IPS-18a (cell line): ENCODE measurements at regions not wholly inside any gene's neighbourhood (a gene's known extent, or its start where the extent isn't known, plus 50 kb on each side); places are given as distances from the start of the nearest gene placed in this dataset.
A peak's percentile ranks its signal among the peaks of the same experiment; 100 is the strongest.
"Not testable (repeated sequence)": the region's sequence is repeated elsewhere in the genome, so short reads cannot be mapped to it uniquely, and the experiment has no call there.

ENCODE experiments used
- H3K27ac ChIP-seq: one replicate; pipeline ENCODE4 v1.5.1; 2013; ENCODE audit warnings: low read length
- H3K27me3 ChIP-seq: one replicate; pipeline ENCODE4 v1.6.1; 2013; ENCODE audit warnings: mild to moderate bottlenecking, low read length; ENCODE audit not compliant: control insufficient read depth, insufficient read depth
- H3K36me3 ChIP-seq: one replicate; pipeline ENCODE4 v1.6.1; 2013; ENCODE audit warnings: low read depth, low read length; ENCODE audit not compliant: control insufficient read depth
- H3K4me1 ChIP-seq: one replicate; pipeline ENCODE4 v1.6.1; 2013; ENCODE audit warnings: low read depth, low read length; ENCODE audit not compliant: control insufficient read depth
- H3K4me3 ChIP-seq: one replicate; pipeline ENCODE4 v1.5.1; 2013; ENCODE audit warnings: low read length
- H3K9ac ChIP-seq: one replicate; pipeline ENCODE4 v1.6.1; 2013; ENCODE audit warnings: mild to moderate bottlenecking, low read length, moderate library complexity
- H3K9me3 ChIP-seq: one replicate; pipeline ENCODE4 v1.6.1; 2013; ENCODE audit warnings: low read depth, low read length; ENCODE audit not compliant: control insufficient read depth

- not testable (repeated sequence) for H3K9ac ChIP-seq, H3K27ac ChIP-seq, H3K4me1 ChIP-seq, H3K9me3 ChIP-seq, H3K4me3 ChIP-seq, H3K36me3 ChIP-seq, H3K27me3 ChIP-seq
These were observed 68.6 kb upstream of the SGK1 start for GRCh38 chr6:134386482-134386881.

- H3K9me3 ChIP-seq, result no peaks in the 10 kb centered on the region
- peaks cover 10% of the 10 kb centered on the region for H3K4me1 ChIP-seq
- no peak overlapping the region for H3K27ac ChIP-seq
- H3K36me3 ChIP-seq, result no peaks in the 10 kb centered on the region
- H3K27me3 ChIP-seq, result no peaks in the 10 kb centered on the region
- no peak overlapping the region for H3K4me3 ChIP-seq
- H3K9ac ChIP-seq, result no peak overlapping the region
These were observed 64.0 kb upstream of the SGK1 start for GRCh38 chr6:134381959-134382358.

DNA sequence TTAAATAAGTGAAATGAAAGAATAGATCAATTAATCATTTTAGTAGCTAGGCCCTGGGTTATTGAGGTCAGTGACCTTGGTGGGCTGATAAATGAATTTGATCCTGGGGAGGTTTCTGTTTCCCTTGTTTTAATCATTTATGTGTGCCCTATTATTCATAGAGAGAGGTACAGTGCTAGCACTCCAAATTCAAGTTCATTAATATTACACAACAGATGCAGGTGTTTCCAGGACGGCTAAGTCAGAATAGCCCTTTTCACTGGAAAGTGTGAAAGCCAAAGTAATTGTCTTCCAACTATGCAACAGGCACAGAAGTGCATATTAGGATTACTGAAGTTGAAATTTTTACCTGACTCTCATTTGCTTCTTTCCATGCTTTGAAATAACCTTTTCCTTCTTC is 61.7 kb upstream of the SGK1 start:
- Histone ChIP-seq H3K4me1 (peaks cover 10% of the 10 kb centered on the region), H3K9me3 (no peaks in the 10 kb centered on the region), H3K27me3 (no peaks in the 10 kb centered on the region), H3K36me3 (no peaks in the 10 kb centered on the region), H3K9ac (no peak overlapping the region), H3K4me3 (peak overlapping the region; percentile 22), H3K27ac (no peak overlapping the region)

- no peak overlapping the region for H3K9ac ChIP-seq
- no peaks in the 10 kb centered on the region for H3K27me3 ChIP-seq
- no peaks in the 10 kb centered on the region for H3K36me3 ChIP-seq
- peaks cover 10% of the 10 kb centered on the region for H3K4me1 ChIP-seq
- H3K9me3 ChIP-seq, result no peaks in the 10 kb centered on the region
- peak overlapping the region; percentile 22 for H3K4me3 ChIP-seq
- H3K27ac ChIP-seq, result no peak overlapping the region
These were observed 61.2 kb upstream of the SGK1 start for GRCh38 chr6:134379076-134379475.

- H3K4me3 ChIP-seq, result no peak overlapping the region
- no peak overlapping the region for H3K27ac ChIP-seq
These were observed 60.5 kb upstream of the SGK1 start for GRCh38 chr6:134378426-134378825.

DNA sequence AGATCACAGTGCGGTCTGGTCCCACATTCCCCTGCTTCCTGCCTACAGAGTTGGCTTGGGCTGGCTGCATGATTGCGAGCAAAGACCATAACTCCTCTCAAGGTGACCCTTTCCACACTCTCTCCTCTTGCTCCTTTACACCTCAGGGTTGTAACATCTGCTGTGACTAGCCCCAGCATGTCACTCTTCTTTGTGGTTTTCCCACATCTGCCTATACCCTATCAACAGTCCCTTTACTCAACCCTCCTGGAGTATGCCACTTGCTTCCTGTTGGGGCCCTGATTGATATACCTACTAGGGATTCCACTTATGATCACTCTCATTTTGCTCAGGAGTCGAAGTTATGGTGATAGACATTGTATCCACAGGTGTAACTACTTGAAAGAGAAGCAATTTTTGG is 58.9 kb upstream of the SGK1 start:
- Histone ChIP-seq H3K9ac (no peak overlapping the region), H3K27me3 (no peaks in the 10 kb centered on the region), H3K9me3 (no peaks in the 10 kb centered on the region), H3K36me3 (no peaks in the 10 kb centered on the region), H3K4me3 (no peak overlapping the region), H3K27ac (no peak overlapping the region), H3K4me1 (peaks cover 10% of the 10 kb centered on the region)

More at GRCh38 chr6:134378426-134378825, 60.5 kb upstream of the SGK1 start:
- Histone ChIP-seq H3K4me1 (peaks cover 10% of the 10 kb centered on the region), H3K9me3 (no peaks in the 10 kb centered on the region), H3K36me3 (no peaks in the 10 kb centered on the region), H3K27me3 (no peaks in the 10 kb centered on the region), H3K9ac (no peak overlapping the region)

DNA sequence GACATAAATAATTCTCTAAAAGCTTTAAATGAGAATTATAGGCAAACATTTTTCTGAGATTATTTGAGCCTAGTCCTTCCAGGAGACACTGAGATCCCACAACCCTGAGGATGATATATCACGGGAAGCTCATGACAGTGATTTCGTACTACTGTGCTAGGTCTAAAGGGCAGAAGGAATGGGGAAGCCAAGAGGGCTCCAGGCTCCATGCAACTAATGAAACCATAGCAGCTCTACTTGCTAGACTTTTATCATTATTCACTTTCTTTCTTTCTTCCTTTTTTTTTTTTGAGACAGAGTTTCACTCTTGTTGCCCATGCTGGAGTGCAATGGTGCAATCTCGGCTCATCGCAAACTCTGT is 57.3 kb upstream of the SGK1 start:
- Histone ChIP-seq H3K4me3 (no peak overlapping the region), H3K9ac (no peak overlapping the region), H3K4me1 (peaks cover 10% of the 10 kb centered on the region), H3K9me3 (no peaks in the 10 kb centered on the region), H3K36me3 (no peaks in the 10 kb centered on the region), H3K27ac (no peak overlapping the region), H3K27me3 (no peaks in the 10 kb centered on the region)

DNA sequence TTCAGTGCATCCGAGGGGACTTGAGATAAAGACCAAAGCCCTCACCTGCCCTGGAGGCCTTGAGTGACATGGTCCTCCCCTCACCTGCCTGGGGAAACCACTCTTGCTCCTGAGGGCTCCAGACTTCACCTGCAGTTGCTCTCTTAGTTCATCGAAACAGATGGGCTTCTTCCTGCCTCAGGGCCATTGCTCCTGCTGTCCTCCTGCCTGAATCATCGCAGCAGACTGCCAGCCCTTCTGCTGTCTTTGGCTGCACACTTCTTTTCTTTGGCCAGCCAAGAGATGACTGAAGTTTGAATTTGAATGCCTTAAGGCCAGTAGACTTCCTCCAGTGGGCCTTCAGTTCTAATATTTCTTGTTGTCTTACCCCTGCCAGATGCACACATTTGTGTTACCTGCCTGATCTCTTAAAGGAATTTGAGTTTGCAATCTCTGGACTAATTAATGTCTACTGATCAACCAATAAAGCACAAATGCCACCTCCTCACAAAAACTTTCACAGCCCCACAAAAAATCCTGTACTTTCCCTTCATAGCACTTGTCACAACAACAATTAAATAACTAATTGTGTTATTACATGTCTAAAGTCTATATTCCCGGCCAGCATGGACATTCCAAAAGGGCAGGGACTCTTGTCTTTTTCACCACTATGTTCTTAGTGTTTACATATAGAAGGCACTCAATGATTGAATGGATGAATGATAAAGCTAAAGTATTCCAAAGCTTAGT is 56.7 kb upstream of the SGK1 start:
- H3K27ac ChIP-seq, result no peak overlapping the region

DNA sequence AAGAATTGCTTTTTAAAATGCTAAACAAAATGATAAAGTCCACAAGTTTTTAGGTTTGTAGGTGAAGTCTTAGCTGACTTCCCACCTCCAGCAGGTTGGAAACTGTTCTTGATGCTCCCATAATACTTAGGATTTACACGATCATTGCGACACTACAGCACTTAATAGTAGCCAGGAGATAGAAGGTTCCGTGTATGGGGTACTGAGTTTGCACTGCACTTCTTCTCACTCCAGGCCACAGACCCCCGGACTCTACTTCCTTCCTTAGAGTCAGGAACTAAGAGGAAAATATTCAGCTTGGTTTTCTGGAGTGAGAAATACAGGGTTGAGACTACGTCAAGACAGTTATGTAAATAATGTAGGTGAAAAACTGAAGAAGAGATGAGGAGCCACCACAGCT is 56.1 kb upstream of the SGK1 start:
- Histone ChIP-seq H3K4me1 (peaks cover 3% of the 10 kb centered on the region), H3K9me3 (no peaks in the 10 kb centered on the region), H3K4me3 (no peak overlapping the region), H3K36me3 (no peaks in the 10 kb centered on the region), H3K27me3 (no peaks in the 10 kb centered on the region), H3K9ac (no peak overlapping the region), H3K27ac (no peak overlapping the region)

More for the DNA sequence above, 56.7 kb upstream of the SGK1 start:
- no peak overlapping the region for H3K4me3 ChIP-seq
- H3K36me3 ChIP-seq, result no peaks in the 10 kb centered on the region
- peaks cover 9% of the 10 kb centered on the region for H3K4me1 ChIP-seq
- H3K9ac ChIP-seq, result no peak overlapping the region
- no peaks in the 10 kb centered on the region for H3K27me3 ChIP-seq
- no peaks in the 10 kb centered on the region for H3K9me3 ChIP-seq

DNA sequence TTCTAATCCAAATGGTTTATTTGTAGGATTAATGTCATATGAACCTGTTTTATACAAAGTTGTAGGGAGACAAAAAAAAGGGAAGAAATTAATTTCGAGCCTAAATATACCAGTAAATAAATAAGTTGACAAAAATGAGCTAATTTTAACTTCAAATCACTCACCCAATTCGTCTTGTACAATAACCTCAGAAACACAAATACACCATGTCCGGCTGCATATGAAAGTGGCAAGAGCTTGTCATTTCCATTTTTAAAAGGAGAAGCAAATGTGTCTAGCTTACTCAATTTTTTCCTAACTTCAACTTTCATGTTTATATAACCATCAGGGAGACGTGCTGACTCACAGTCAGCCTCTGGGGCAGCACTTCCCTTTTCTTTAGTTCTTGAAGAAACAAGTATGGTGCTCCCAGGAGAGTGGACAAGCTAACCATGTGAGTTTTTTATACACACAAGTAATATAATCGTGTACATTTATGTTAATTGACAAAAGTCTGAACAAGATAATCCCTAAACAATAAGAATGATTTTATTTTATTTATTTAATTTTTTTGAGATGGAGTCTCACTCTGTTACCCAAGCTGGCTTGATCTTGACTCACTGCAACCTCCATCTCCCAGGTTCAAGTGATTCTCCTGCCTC is 55.5 kb upstream of the SGK1 start:
- no peak overlapping the region for H3K9ac ChIP-seq

GRCh38 chr6:134372603-134373281 is 54.8 kb upstream of the SGK1 start:
- Histone ChIP-seq H3K4me3 (no peak overlapping the region), H3K27me3 (no peaks in the 10 kb centered on the region), H3K9me3 (no peaks in the 10 kb centered on the region), H3K4me1 (no peaks in the 10 kb centered on the region), H3K36me3 (no peaks in the 10 kb centered on the region), H3K9ac (no peak overlapping the region), H3K27ac (no peak overlapping the region)

More for the DNA sequence above, 55.5 kb upstream of the SGK1 start:
- Histone ChIP-seq H3K27ac (no peak overlapping the region), H3K9me3 (no peaks in the 10 kb centered on the region), H3K36me3 (no peaks in the 10 kb centered on the region), H3K4me1 (no peaks in the 10 kb centered on the region), H3K27me3 (no peaks in the 10 kb centered on the region), H3K4me3 (no peak overlapping the region)
